DOHH2 (cell line): ENCODE measurements at regions not wholly inside any gene's neighbourhood (a gene's known extent, or its start where the extent isn't known, plus 50 kb on each side); places are given as distances from the start of the nearest gene placed in this dataset.

Experiments
- EZH2phosphoT487 ChIP-seq: fragments of 200-600 bp; sonication (generic); IDR thresholded peaks from 2 replicates; pipeline ENCODE4 v1.6.1; 2017; ENCODE audit warnings: borderline replicate concordance, mild to moderate bottlenecking, antibody characterized with exemption, low read length, moderate library complexity, mixed read lengths
- TF ChIP-seq, protein P1 (sequence below): fragments of 200-600 bp; sonication (generic); IDR thresholded peaks from one replicate; pipeline ENCODE4 v1.5.1; 2014; ENCODE audit warnings: antibody characterized with exemption, mild to moderate bottlenecking, low read depth, low read length; ENCODE audit not compliant: poor library complexity, severe bottlenecking

DNA sequence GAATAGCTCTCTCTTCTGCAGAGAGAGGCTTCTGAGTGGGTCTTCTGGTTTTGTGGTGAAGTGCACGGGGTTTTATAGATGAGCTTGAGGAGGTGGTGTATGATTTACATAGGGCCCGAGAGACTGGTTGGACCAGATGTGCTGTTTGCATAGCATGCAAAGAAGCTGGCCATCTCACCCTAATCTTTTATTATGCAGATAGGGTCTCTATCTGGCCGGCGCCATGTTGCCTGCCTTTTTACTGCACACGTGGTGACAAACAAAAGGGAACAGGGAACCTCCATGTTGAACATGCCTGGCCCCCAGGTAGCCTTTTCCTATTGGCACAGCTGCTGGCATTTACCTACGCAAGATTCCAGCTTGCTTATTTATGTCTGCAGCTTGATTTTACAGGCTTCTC is 473.3 kb upstream of the FAM47C start:
- TF ChIP-seq, protein P1, sequence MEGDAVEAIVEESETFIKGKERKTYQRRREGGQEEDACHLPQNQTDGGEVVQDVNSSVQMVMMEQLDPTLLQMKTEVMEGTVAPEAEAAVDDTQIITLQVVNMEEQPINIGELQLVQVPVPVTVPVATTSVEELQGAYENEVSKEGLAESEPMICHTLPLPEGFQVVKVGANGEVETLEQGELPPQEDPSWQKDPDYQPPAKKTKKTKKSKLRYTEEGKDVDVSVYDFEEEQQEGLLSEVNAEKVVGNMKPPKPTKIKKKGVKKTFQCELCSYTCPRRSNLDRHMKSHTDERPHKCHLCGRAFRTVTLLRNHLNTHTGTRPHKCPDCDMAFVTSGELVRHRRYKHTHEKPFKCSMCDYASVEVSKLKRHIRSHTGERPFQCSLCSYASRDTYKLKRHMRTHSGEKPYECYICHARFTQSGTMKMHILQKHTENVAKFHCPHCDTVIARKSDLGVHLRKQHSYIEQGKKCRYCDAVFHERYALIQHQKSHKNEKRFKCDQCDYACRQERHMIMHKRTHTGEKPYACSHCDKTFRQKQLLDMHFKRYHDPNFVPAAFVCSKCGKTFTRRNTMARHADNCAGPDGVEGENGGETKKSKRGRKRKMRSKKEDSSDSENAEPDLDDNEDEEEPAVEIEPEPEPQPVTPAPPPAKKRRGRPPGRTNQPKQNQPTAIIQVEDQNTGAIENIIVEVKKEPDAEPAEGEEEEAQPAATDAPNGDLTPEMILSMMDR: no peak
- no peak for TF ChIP-seq EZH2phosphoT487
